CMK (cell line): ENCODE measurements at regions not wholly inside any gene's neighbourhood (a gene's known extent, or its start where the extent isn't known, plus 50 kb on each side); places are given as distances from the start of the nearest gene placed in this dataset.
"Not testable (repeated sequence)": the region's sequence is repeated elsewhere in the genome, so short reads cannot be mapped to it uniquely, and the experiment has no call there.

Experiments
- DNase-seq: peaks from one replicate; pipeline ENCODE4 v3.0.0-alpha.2; 2010; ENCODE audit warnings: low read depth

GRCh38 chr7:68082961-68083657 lies 1086.5 kb downstream of the TYW1 start:
- DNase-seq, result not testable (repeated sequence)

DNA sequence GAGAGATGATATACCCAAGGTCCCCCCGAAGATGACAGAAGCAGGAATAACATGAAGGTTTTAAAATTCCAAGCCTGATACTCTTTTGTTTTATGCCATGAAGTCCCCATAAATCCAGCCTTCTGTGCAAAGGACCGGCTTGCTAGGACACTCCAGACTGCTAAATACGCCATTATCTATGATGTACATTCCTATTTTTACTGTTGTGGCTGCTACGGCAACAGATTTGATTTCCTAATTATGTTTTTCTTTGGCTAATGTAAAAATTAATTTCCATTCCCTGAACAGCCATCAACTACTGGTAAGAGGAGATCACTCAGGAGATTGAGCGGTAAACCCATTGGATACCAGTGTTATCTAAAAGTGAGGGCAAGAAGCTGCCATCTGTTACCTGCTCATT lies 1090.8 kb downstream of the TYW1 start:
- DNase-seq, result no peak

- no peak for DNase-seq
Measured at GRCh38 chr7:68088879-68089278, 1092.2 kb downstream of the TYW1 start.

GRCh38 chr7:68090256-68090655 lies 1093.6 kb downstream of the TYW1 start:
- not testable (repeated sequence) for DNase-seq

- no peak for DNase-seq
Measured at GRCh38 chr7:68103319-68103718, 1106.7 kb downstream of the TYW1 start.

DNA sequence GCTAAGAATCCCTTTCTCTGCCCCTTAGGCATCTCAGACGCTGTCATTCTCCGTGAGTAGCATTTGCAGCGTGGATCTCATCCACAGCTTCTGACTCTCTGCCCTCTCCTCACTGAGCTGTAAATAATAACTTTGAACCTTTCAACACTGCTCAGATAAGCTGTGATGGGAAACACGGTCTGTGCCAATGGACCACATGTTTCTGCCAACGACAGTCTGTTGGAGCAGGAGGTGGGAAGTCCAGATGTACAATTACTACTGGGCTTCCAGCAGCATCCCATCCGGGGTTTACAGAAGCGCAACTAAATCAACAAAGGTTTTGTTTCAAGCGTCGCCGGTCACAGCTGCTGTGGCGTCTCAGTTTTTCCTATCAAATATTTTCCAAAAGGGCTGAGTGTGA lies 1110.6 kb downstream of the TYW1 start:
- DNase-seq, result no peak

- no peak for DNase-seq
Measured at GRCh38 chr7:68107968-68108367, 1111.3 kb downstream of the TYW1 start.

GRCh38 chr7:68109299-68109698 lies 1112.7 kb downstream of the TYW1 start:
- DNase-seq, result no peak

DNA sequence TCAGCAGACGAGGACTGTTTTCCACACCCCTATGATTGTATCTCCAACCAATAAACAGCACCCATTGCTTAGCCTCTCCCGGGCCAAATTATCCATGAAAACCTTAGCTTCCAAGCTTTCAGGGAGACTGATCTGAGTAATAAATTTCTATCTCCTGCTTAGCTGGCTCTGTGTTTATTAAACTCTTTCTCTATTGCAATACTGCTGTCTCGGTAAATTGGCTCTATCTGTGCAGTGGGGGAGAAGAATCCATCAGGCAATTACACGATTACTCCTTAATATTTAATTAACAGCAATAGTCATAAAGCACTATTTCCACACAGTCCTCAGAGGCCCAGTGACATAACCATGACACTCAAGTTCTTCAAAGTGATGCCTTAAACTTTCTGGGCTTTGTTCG lies 1122.8 kb downstream of the TYW1 start:
- no peak for DNase-seq

DNA sequence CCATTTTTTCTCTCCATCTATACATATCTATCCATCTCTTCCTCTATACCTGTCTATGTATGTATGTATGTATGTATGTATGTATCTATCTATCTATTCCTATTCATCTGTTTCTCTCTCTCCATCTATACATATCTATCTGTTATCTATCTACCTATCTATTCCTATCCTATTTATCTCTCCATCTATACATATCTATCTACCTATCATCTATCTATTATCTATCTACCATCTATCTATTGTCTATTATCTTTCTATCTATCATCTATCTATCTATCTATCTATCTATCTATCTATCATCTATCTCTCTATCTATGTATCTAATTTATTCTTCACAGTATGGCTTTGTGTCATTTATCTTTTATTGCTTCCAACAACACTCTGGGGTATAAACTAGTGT lies 1124.4 kb downstream of the TYW1 start:
- no peak for DNase-seq

GRCh38 chr7:68121655-68122054 lies 1125.0 kb downstream of the TYW1 start:
- DNase-seq, result no peak

- DNase-seq, result no peak
Measured at GRCh38 chr7:68122801-68123200, 1126.2 kb downstream of the TYW1 start.

GRCh38 chr7:68125168-68125567 lies 1128.5 kb downstream of the TYW1 start:
- no peak for DNase-seq

DNA sequence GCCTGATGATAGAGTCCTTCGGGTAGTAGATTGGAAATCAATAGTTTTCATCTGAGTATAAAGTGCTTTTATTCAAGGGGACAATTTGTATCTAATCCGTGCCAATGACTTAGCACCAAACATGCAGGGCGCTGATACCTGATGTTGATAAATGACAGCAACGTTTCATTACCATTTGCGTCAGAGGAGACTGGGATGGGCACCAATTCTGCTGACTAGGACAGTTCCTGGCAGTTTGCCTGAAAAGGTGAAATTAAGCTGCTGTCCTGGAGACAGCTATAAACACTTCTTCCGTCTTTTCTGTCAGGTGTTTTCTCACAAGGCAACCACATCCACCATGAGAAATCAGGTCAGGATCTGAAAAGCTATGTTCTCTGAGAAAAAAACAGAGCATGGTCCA lies 1136.4 kb downstream of the TYW1 start:
- no peak for DNase-seq

GRCh38 chr7:68143345-68143744 lies 1146.7 kb downstream of the TYW1 start:
- DNase-seq, result no peak

- DNase-seq, result no peak
Measured at GRCh38 chr7:68146983-68147382, 1150.3 kb downstream of the TYW1 start.

- no peak for DNase-seq
Measured at GRCh38 chr7:68147614-68148238, 1151.1 kb downstream of the TYW1 start.

GRCh38 chr7:68148440-68148839 lies 1151.8 kb downstream of the TYW1 start:
- no peak for DNase-seq

DNA sequence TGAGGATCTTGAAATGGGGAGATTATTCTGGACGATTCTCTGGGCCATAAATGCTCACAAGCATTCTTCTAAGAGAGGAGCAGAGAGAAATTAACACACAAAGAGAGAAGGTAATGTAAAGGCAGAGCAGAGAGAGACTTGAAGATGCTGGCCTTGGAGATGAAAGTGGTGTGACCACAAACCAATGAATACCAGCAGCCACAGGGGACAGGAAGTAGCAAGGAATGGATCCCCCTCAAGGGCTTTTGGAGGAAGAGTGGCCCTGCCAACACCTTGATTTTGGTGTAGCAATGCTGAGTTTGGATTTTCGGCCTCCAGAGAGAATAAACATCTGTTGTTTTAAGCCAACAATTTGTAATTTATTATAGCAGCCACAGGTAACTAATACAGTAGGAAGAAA lies 1155.6 kb downstream of the TYW1 start:
- DNase-seq, result no peak

DNA sequence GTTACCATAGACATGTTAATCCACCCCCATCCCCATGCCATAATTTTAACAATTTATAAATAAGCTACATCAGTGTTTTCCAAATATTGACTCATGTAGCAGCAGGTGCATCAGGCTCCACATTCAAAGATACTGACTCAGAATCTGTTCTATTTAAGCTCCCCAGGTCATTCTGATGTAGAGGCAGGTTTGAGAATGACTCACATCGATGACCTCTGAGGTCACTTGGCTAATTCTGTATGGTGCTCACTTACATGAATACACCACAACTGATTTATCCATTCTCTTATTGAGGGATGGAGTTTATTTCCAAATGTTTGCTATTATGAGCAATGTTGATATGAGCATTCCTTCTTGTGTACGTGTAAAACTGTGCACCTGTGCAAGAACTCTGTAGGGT lies 1159.0 kb downstream of the TYW1 start:
- DNase-seq, result no peak

DNA sequence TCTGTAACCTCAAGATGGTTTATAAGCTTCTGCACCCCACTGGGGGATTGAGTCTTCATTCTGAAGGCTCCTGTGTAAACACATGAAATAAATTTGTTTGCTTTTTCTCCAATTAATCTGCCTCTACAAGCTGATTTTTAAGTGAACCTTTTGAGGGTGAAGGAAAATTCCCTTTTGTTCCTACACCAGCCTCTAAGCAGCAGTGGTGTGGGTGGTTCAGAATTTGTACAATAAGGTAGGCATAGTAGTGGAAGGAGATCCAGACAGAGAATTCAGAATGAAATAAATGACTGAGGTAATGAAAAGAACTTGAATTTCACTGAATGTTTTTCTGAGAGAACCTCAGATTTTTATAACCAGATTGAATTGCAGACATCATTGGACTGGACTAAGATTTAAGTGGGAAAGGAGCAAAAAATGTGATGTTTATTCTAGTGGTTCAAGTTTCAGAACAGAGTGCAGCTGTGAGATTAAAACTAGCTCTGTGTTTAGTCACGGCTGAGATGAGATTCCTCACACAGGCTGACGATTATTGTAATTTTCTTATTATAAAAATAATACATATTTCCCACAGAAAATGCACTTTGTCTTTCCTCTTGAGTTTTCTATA lies 1162.2 kb downstream of the TYW1 start:
- no peak for DNase-seq

DNA sequence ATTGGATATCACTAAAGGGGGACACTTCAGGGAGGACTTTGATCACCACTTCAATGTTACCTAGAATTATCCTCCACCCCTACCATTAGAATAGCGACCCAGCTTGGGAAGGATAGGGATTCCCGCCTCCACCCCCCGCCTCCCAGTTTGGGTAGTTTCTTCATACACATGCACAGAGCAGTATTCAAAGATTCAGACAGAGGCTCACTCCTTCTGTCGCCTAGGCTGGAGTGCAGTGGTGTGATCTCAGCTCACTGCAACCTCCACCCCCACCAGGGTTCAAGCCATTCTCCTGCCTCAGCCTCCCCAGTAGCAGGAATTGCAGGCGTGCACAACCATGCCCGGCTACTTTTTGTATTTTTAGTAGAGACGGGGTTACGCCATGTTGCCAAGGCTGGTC lies 1166.1 kb downstream of the TYW1 start:
- no peak for DNase-seq

GRCh38 chr7:68166525-68166924 lies 1169.9 kb downstream of the TYW1 start:
- no peak for DNase-seq

DNA sequence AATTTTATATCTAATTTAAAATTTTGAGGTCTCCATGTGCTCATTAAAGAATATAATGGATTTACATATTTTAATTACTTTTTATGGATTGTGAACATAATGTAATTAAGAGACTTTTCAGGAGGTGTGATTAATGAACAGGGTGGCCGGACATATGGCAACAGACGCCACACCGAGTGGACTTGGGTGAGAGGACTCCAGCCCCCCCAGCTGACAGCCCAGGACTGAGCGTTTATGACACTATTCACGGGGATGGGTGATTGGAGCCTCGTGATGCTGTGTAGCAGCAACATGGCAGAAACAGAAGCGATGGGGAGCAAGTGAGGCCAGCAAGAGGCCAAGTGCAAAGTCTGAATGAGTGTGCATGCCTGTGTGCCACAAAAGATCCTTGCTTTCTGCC lies 1176.9 kb downstream of the TYW1 start:
- no peak for DNase-seq
